ENCODE measurements at regions not wholly inside any gene's neighbourhood (a gene's known extent, or its start where the extent isn't known, plus 50 kb on each side); places are given as distances from the start of the nearest gene placed in this dataset.

- 83 to 85% methylated on average over 3 of the region's 3 CpGs for WGBS, 2 donors
- no peaks in the 10 kb centered on the region for H3K27me3 ChIP-seq
- H3K36me3 ChIP-seq, result no peaks in the 10 kb centered on the region
- H3K9me3 ChIP-seq, result no peaks in the 10 kb centered on the region
- intact Hi-C loops (cut with DNase I), result no loop called here
- H3K27ac ChIP-seq, result no peak overlapping the region
- no peak for DNase-seq
- H3K4me3 ChIP-seq, result no peak overlapping the region
- peaks cover 0 to 3% (median 0%) of the 10 kb centered on the region in 4 donors for H3K4me1 ChIP-seq
- no peak for TF ChIP-seq POLR2AphosphoS5 (IDR thresholded peaks at IDR 0.05)
- TF ChIP-seq POLR2A (IDR thresholded peaks at IDR 0.05), result no peak
- TF ChIP-seq, protein P1, sequence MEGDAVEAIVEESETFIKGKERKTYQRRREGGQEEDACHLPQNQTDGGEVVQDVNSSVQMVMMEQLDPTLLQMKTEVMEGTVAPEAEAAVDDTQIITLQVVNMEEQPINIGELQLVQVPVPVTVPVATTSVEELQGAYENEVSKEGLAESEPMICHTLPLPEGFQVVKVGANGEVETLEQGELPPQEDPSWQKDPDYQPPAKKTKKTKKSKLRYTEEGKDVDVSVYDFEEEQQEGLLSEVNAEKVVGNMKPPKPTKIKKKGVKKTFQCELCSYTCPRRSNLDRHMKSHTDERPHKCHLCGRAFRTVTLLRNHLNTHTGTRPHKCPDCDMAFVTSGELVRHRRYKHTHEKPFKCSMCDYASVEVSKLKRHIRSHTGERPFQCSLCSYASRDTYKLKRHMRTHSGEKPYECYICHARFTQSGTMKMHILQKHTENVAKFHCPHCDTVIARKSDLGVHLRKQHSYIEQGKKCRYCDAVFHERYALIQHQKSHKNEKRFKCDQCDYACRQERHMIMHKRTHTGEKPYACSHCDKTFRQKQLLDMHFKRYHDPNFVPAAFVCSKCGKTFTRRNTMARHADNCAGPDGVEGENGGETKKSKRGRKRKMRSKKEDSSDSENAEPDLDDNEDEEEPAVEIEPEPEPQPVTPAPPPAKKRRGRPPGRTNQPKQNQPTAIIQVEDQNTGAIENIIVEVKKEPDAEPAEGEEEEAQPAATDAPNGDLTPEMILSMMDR (IDR thresholded peaks at IDR 0.05), result no peak
- no peak for TF ChIP-seq EP300 (IDR thresholded peaks at IDR 0.05)
Observed at GRCh38 chr13:90414691-90415596, 932.5 kb upstream of the MIR17HG start.

DNA sequence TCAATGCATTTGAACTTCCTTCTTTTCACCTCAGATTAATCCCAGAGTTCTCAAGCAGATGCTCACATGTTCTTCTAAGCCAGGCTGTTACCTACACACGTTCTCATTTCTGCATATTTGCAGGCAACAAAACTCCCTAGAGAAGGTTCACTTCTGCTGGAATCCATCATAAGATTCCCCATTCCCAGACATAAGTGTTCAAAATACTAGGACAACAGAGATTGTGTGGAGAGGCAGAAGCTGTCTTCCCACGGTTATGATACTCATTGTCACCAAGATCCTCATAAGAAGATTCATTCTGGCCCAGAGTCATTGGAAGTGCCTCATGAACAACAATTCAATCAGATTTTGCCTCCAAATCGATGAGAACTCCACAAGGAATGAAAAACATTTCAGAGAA is 931.6 kb upstream of the MIR17HG start:
- WGBS, 2 donors, result 63 to 71% methylated on average over 3 of the region's 3 CpGs
- TF ChIP-seq POLR2A (IDR thresholded peaks at IDR 0.05), result no peak
- no peak for TF ChIP-seq EP300 (IDR thresholded peaks at IDR 0.05)
- TF ChIP-seq POLR2AphosphoS5 (IDR thresholded peaks at IDR 0.05), result no peak
- TF ChIP-seq, protein P1 (IDR thresholded peaks at IDR 0.05), result no peak

GRCh38 chr13:90416519-90416918 is 931.0 kb upstream of the MIR17HG start:
- TF ChIP-seq POLR2A (IDR thresholded peaks at IDR 0.05) (no peak), POLR2AphosphoS5 (IDR thresholded peaks at IDR 0.05) (no peak), EP300 (IDR thresholded peaks at IDR 0.05) (no peak)
- TF ChIP-seq, protein P1 (IDR thresholded peaks at IDR 0.05), result no peak
- no peaks in the 10 kb centered on the region for H3K9me3 ChIP-seq
- no peaks in the 10 kb centered on the region for H3K27me3 ChIP-seq
- H3K4me3 ChIP-seq, result no peak overlapping the region
- 84 to 85% methylated on average over 5 of the region's 5 CpGs for WGBS, 2 donors
- intact Hi-C loops (cut with DNase I), result no loop called here
- peaks cover 0 to 3% (median 0%) of the 10 kb centered on the region in 4 donors for H3K4me1 ChIP-seq
- no peak for DNase-seq
- H3K36me3 ChIP-seq, result no peaks in the 10 kb centered on the region
- H3K27ac ChIP-seq, result no peak overlapping the region

More for the DNA sequence above, 931.6 kb upstream of the MIR17HG start:
- Histone ChIP-seq H3K9me3 (no peaks in the 10 kb centered on the region), H3K27ac (no peak overlapping the region), H3K4me1 (peaks cover 0 to 3% (median 0%) of the 10 kb centered on the region in 4 donors), H3K36me3 (no peaks in the 10 kb centered on the region), H3K4me3 (no peak overlapping the region), H3K27me3 (no peaks in the 10 kb centered on the region)
- intact Hi-C loops (cut with DNase I), result no loop called here
- no peak for DNase-seq

DNA sequence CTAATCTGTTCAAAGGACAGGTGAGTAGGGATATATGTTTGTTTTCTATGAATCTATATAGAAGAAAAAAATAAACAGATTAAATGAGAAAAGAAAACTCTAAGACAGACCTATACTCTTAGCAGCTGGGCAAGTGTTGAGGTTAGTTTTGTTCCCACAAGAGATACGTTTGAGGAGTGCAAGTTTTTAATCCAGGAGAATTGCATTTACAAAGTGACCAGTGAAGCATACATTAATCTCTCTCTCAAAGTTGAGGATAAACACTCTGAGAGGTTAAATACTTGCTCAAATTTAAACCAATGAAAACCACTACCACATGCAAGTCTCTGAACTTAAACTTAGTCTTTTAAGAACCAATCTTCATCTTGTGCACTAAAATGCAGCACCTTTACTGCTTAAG is 930.5 kb upstream of the MIR17HG start:
- Histone ChIP-seq H3K27me3 (no peaks in the 10 kb centered on the region), H3K27ac (no peak overlapping the region), H3K4me1 (peaks cover 0 to 3% (median 0%) of the 10 kb centered on the region in 4 donors), H3K36me3 (no peaks in the 10 kb centered on the region), H3K9me3 (no peaks in the 10 kb centered on the region), H3K4me3 (no peak overlapping the region)
- intact Hi-C loops (cut with DNase I), result no loop called here
- WGBS, 2 donors, result 71 to 83% methylated on average over 1 of the region's 1 CpG
- no peak for DNase-seq
- no peak for TF ChIP-seq POLR2AphosphoS5 (IDR thresholded peaks at IDR 0.05)
- TF ChIP-seq, protein P1 (IDR thresholded peaks at IDR 0.05), result no peak
- TF ChIP-seq POLR2A (IDR thresholded peaks at IDR 0.05), result no peak
- TF ChIP-seq EP300 (IDR thresholded peaks at IDR 0.05), result no peak

Measured in sigmoid colon (tissue), 6 donors.